ENCODE measurements at regions not wholly inside any gene's neighbourhood (a gene's known extent, or its start where the extent isn't known, plus 50 kb on each side); places are given as distances from the start of the nearest gene placed in this dataset.

DNA sequence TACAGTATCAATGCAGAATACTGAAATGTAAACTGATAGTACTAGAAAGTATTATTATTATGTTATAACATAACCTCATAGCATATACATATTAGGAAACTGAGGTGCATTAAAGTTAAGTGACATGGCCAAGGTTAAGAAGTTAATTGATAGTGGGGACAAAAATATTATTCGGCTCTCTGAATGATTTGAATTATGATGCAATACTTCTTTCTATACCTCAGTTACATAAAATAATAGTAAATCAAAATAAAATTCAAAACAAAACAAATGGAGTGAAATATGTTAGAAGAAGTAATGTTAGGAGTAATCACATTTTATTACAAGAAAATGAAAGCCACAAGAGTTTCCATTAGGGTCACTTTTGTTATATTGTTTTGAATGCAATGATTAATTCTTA, 455.2 kb downstream of the PLA2G4A start (continued):
- TF ChIP-seq, protein P1, sequence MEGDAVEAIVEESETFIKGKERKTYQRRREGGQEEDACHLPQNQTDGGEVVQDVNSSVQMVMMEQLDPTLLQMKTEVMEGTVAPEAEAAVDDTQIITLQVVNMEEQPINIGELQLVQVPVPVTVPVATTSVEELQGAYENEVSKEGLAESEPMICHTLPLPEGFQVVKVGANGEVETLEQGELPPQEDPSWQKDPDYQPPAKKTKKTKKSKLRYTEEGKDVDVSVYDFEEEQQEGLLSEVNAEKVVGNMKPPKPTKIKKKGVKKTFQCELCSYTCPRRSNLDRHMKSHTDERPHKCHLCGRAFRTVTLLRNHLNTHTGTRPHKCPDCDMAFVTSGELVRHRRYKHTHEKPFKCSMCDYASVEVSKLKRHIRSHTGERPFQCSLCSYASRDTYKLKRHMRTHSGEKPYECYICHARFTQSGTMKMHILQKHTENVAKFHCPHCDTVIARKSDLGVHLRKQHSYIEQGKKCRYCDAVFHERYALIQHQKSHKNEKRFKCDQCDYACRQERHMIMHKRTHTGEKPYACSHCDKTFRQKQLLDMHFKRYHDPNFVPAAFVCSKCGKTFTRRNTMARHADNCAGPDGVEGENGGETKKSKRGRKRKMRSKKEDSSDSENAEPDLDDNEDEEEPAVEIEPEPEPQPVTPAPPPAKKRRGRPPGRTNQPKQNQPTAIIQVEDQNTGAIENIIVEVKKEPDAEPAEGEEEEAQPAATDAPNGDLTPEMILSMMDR (conservative IDR thresholded peaks at IDR 0.05; ENCODE audit: low read depth in 2 of 2) = no peak

DNA sequence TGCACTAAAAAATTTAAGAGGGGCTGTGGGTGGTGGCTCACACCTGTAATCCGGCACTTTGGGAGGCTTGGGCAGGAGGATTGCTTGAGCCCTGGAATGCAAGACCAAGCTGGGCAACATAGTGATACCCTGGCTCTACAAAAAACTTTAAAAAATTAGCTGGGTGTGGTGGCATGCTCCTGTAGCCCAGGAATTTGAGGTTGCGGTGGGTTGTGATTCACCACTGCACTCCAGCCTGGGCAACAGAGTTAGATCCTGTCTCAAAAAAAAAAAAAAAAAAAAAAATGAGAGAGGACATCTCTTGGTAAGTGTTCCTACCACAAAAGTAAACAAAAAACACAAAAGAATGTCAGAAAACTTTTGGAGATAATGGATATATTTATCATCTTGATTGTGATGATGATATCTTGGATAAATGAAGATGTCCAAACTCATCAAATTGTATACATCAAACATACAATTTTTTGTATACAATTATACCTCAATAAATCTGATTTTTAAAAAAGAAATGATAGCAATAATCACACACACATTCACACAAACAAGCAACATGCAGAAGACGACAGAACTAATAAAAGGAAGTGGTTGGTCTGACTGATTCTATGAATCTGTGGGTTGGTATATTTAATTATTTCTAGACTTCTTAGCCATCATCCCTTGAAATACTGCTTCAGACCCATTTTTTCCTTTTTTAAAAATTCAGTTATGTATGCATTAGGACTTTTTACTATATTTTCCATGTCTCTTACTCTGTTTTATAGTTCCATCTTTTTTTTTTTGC, 465.9 kb downstream of the PLA2G4A start:
- H3K27ac ChIP-seq (ENCODE audit: low read depth) = no peak overlapping the region
- H3K79me2 ChIP-seq (replicated peaks; ENCODE audit: insufficient read depth) = no peaks in the 10 kb centered on the region
- Mint-ChIP-seq H3K27me3 (ENCODE audit: insufficient read depth, low read depth, poor library complexity) (no peaks in the 10 kb centered on the region), H3K27ac (no peak overlapping the region), H3K4me1 (peaks cover 3% of the 10 kb centered on the region; the same call in 1 of the 3 replicates), H3K9me3 (no peaks in the 10 kb centered on the region), H3K36me3 (ENCODE audit: low read depth) (no peaks in the 10 kb centered on the region), H3K4me3 (no peak overlapping the region)
- H3K4me3 ChIP-seq = no peak overlapping the region
- no peak overlapping the region for H2AFZ ChIP-seq
- H3K4me1 ChIP-seq (ENCODE audit: insufficient read depth) = no peaks in the 10 kb centered on the region
- DNase-seq (ENCODE audit: low spot score) = no peak
- no peak overlapping the region for H3K4me2 ChIP-seq
- no peaks in the 10 kb centered on the region for H3F3A ChIP-seq (replicated peaks; ENCODE audit: low read depth)
- H3K36me3 ChIP-seq (ENCODE audit: insufficient read depth) = no peaks in the 10 kb centered on the region
- H3K9me2 ChIP-seq (ENCODE audit: insufficient read depth) = no peaks in the 10 kb centered on the region
- no peaks in the 10 kb centered on the region for H4K20me1 ChIP-seq (replicated peaks; ENCODE audit: insufficient read depth)
- no peak for ATAC-seq
- H3K27me3 ChIP-seq (ENCODE audit: insufficient read depth) = no peaks in the 10 kb centered on the region
- TF ChIP-seq ZNF331 (CRISPR knock-in tag; IDR thresholded peaks at IDR 0.05; ENCODE audit: low read depth) (no peak), NANOG (IDR thresholded peaks at IDR 0.05; ENCODE audit: borderline replicate concordance) (no peak), EZH2phosphoT487 (IDR thresholded peaks at IDR 0.05; ENCODE audit: unreplicated experiment) (no peak), CREB1 (CRISPR knock-in tag; IDR thresholded peaks at IDR 0.05; ENCODE audit: low read depth) (no peak), ZNF114 (CRISPR knock-in tag; IDR thresholded peaks at IDR 0.05) (no peak), POLR2AphosphoS5 (IDR thresholded peaks at IDR 0.05; ENCODE audit: low read depth) (no peak)

DNA sequence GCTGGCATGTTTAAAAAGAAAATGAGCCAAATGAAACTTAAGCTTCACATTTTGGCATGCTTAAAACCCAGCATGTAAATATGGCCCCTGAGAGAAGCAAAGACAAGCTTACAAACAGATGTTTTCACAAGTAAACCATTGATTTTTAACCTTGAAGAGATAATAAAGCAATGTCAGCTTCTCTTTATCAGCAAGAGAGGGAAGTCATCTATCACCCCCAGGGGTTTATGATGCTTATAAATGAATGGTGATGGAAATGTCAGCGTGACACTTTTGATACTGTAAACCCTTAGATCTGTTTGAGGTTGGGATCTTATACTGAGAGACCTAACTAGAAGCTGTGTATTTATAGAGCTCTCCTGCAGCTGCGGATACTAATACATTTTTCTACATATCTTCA, 471.3 kb downstream of the PLA2G4A start:
- Mint-ChIP-seq H3K36me3 (ENCODE audit: low read depth) (no peaks in the 10 kb centered on the region), H3K4me3 (no peak overlapping the region), H3K9me3 (no peaks in the 10 kb centered on the region), H3K4me1 (peaks cover 3% of the 10 kb centered on the region; the same call in 1 of the 3 replicates), H3K27ac (no peak overlapping the region), H3K27me3 (ENCODE audit: insufficient read depth, low read depth, poor library complexity) (no peaks in the 10 kb centered on the region)
- Histone ChIP-seq H3K27ac (ENCODE audit: low read depth) (no peak overlapping the region), H3K9me2 (ENCODE audit: insufficient read depth) (no peaks in the 10 kb centered on the region), H3K36me3 (ENCODE audit: insufficient read depth) (no peaks in the 10 kb centered on the region), H2AFZ (no peak overlapping the region), H3K4me3 (no peak overlapping the region), H3K4me2 (no peak overlapping the region), H3K27me3 (ENCODE audit: insufficient read depth) (no peaks in the 10 kb centered on the region), H4K20me1 (replicated peaks; ENCODE audit: insufficient read depth) (no peaks in the 10 kb centered on the region), H3K4me1 (ENCODE audit: insufficient read depth) (no peaks in the 10 kb centered on the region), H3K79me2 (replicated peaks; ENCODE audit: insufficient read depth) (no peaks in the 10 kb centered on the region), H3F3A (replicated peaks; ENCODE audit: low read depth) (no peaks in the 10 kb centered on the region)
- ATAC-seq (no peak), DNase-seq (ENCODE audit: low spot score) (no peak)
- TF ChIP-seq EZH2 (IDR thresholded peaks at IDR 0.05; ENCODE audit: low read depth, unreplicated experiment) (no peak), ZNF114 (CRISPR knock-in tag; IDR thresholded peaks at IDR 0.05) (no peak), NANOG (IDR thresholded peaks at IDR 0.05; ENCODE audit: borderline replicate concordance) (no peak), JUNB (IDR thresholded peaks at IDR 0.05; ENCODE audit: unreplicated experiment) (no peak)
- TF ChIP-seq, protein P1 (conservative IDR thresholded peaks at IDR 0.05; ENCODE audit: low read depth in 2 of 2) = no peak

Data from GM23338 (cell line).